ENCODE measurements at regions not wholly inside any gene's neighbourhood (a gene's known extent, or its start where the extent isn't known, plus 50 kb on each side); places are given as distances from the start of the nearest gene placed in this dataset.

GRCh38 chr2:53512071-53512826 is 255.4 kb upstream of the CHAC2 start:
- TF ChIP-seq, protein P1, sequence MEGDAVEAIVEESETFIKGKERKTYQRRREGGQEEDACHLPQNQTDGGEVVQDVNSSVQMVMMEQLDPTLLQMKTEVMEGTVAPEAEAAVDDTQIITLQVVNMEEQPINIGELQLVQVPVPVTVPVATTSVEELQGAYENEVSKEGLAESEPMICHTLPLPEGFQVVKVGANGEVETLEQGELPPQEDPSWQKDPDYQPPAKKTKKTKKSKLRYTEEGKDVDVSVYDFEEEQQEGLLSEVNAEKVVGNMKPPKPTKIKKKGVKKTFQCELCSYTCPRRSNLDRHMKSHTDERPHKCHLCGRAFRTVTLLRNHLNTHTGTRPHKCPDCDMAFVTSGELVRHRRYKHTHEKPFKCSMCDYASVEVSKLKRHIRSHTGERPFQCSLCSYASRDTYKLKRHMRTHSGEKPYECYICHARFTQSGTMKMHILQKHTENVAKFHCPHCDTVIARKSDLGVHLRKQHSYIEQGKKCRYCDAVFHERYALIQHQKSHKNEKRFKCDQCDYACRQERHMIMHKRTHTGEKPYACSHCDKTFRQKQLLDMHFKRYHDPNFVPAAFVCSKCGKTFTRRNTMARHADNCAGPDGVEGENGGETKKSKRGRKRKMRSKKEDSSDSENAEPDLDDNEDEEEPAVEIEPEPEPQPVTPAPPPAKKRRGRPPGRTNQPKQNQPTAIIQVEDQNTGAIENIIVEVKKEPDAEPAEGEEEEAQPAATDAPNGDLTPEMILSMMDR (IDR thresholded peaks at IDR 0.05): no peak
- no peak for TF ChIP-seq JUNB (IDR thresholded peaks at IDR 0.05)
- TF ChIP-seq CHD2 (IDR thresholded peaks at IDR 0.05; ENCODE audit: low read length, partially characterized antibody): no peak
- TF ChIP-seq MAX (IDR thresholded peaks at IDR 0.05): no peak
- TF ChIP-seq HDAC2 (IDR thresholded peaks at IDR 0.05): no peak
- TF ChIP-seq SREBF2 (IDR thresholded peaks at IDR 0.05): no peak
- TF ChIP-seq ELK1 (IDR thresholded peaks at IDR 0.05; ENCODE audit: low read depth, low read length): no peak
- TF ChIP-seq CBX8 (IDR thresholded peaks at IDR 0.05): no peak
- TF ChIP-seq CEBPB (IDR thresholded peaks at IDR 0.05): no peak

Data from A549 (cell line).